Activated CD8-positive, alpha-beta memory T cell treated with anti-CD3 and anti-CD28 coated beads, Interleukin-2, amount 50 U/mL, for 24 hours (primary cell): ENCODE measurements at regions not wholly inside any gene's neighbourhood (a gene's known extent, or its start where the extent isn't known, plus 50 kb on each side); places are given as distances from the start of the nearest gene placed in this dataset.

Experiments
- DNase-seq: peaks from one replicate; pipeline ENCODE4 v3.0.0-alpha.2; 2020; ENCODE audit errors: extremely low read depth

- no peak for DNase-seq
These were observed 70.2 kb downstream of the HRH4 start for GRCh38 chr18:24530630-24531111.

GRCh38 chr18:24534271-24534670, 73.8 kb downstream of the HRH4 start:
- DNase-seq, result no peak

- no peak for DNase-seq
These were observed 74.3 kb downstream of the HRH4 start for GRCh38 chr18:24534737-24535136.

GRCh38 chr18:24535527-24536295, 75.3 kb downstream of the HRH4 start:
- no peak for DNase-seq

- no peak for DNase-seq
These were observed 75.9 kb downstream of the HRH4 start for GRCh38 chr18:24536326-24536725.

- no peak for DNase-seq
These were observed 76.4 kb downstream of the HRH4 start for GRCh38 chr18:24536834-24537233.

- DNase-seq, result no peak
These were observed 78.2 kb downstream of the HRH4 start for GRCh38 chr18:24538414-24539264.

GRCh38 chr18:24539866-24540617, 79.6 kb downstream of the HRH4 start:
- DNase-seq, result no peak

- DNase-seq, result no peak
These were observed 80.5 kb downstream of the HRH4 start for GRCh38 chr18:24540896-24541295.

GRCh38 chr18:24543086-24543794, 82.8 kb downstream of the HRH4 start:
- no peak for DNase-seq

GRCh38 chr18:24543795-24544498, 83.5 kb downstream of the HRH4 start:
- DNase-seq, result no peak

GRCh38 chr18:24544949-24545348, 84.5 kb downstream of the HRH4 start:
- no peak for DNase-seq

- no peak for DNase-seq
These were observed 85.2 kb downstream of the HRH4 start for GRCh38 chr18:24545651-24546050.

- no peak for DNase-seq
These were observed 85.9 kb downstream of the HRH4 start for GRCh38 chr18:24546307-24546706.

- DNase-seq, result no peak
These were observed 88.1 kb downstream of the HRH4 start for GRCh38 chr18:24548583-24548982.

- no peak for DNase-seq
These were observed 91.8 kb downstream of the HRH4 start for GRCh38 chr18:24552218-24552617.

- DNase-seq, result no peak
These were observed 93.3 kb downstream of the HRH4 start for GRCh38 chr18:24553571-24554285.

GRCh38 chr18:24558403-24558802, 98.0 kb downstream of the HRH4 start:
- no peak for DNase-seq

GRCh38 chr18:24559526-24559925, 99.1 kb downstream of the HRH4 start:
- no peak for DNase-seq

- no peak for DNase-seq
These were observed 100.1 kb downstream of the HRH4 start for GRCh38 chr18:24560511-24560981.
